ENCODE measurements at regions not wholly inside any gene's neighbourhood (a gene's known extent, or its start where the extent isn't known, plus 50 kb on each side); places are given as distances from the start of the nearest gene placed in this dataset.

DNA sequence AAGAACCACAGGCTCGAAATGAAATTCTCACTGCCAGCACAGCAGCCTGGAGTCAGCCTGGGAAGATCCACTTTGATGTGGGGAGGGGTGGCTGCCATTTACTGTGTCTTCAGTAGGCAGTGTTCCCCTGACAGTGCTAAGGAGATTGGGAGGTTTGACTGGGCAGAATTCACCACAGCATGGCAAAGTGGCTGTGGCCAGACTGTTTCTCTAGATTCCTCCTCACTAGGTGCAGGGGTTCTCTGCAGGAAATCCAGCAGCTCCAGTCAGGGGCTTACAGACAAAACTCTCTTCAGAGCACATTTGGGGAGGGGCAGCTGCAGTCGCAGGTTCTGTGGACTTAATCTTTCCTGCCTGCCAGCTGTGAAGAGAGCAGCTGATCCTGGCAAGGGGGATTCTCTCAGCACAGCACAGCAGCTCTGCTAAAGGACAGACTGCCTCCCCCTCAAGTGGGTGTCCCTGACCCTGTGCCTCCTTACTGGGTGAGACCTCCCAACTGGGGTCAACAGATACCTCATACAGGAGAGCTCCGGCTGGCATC is 1174.0 kb downstream of the RAPGEF2 start:
- no peak for TF ChIP-seq ZSCAN25 (CRISPR knock-in tag; IDR thresholded peaks at IDR 0.05)
- no peak for TF ChIP-seq TP53 (CRISPR knock-in tag; conservative IDR thresholded peaks at IDR 0.05)
- no peak for TF ChIP-seq ZNF773 (CRISPR knock-in tag; IDR thresholded peaks at IDR 0.05; ENCODE audit: borderline replicate concordance)
- no peak for TF ChIP-seq ZNF225 (CRISPR knock-in tag; IDR thresholded peaks at IDR 0.05)
- no peak for TF ChIP-seq ARNT (IDR thresholded peaks at IDR 0.05)
- Histone ChIP-seq H3K36me3 (replicated peaks in 1 of 2; ENCODE audit: control insufficient read depth in 1 of 2, insufficient read depth in 2 of 2, low read length in 2 of 2) (no peaks in the 10 kb centered on the region), H3K27me3 (ENCODE audit: control insufficient read depth in 1 of 2, insufficient read depth in 2 of 2, low read length in 2 of 2) (no peaks in the 10 kb centered on the region; a peak in 1 of 5 replicates), H3K9ac (ENCODE audit: insufficient read depth, low read depth, low read length) (no peak overlapping the region), H3K9me3 (ENCODE audit: low read length) (peaks cover 58% of the 10 kb centered on the region), H4K20me1 (ENCODE audit: insufficient read depth, low read length) (no peaks in the 10 kb centered on the region), H2AFZ (ENCODE audit: low read length) (no peak overlapping the region), H3K4me2 (ENCODE audit: low read depth, low read length) (no peak overlapping the region), H3K79me2 (ENCODE audit: insufficient read depth, low read length) (no peaks in the 10 kb centered on the region), H3K4me1 (ENCODE audit: insufficient read depth, low read length) (no peaks in the 10 kb centered on the region), H3K4me3 (replicated peaks in 1 of 3; ENCODE audit: insufficient read depth in 1 of 3, low read depth in 2 of 3, low read length in 3 of 3) (no peak overlapping the region), H3K27ac (ENCODE audit: extremely low read length, insufficient read depth, low read length) (no peak overlapping the region)
- DNase-seq (ENCODE audit: low spot score) (no peak), FAIRE-seq (no peak), ATAC-seq (no peak)
- in situ Hi-C loops (cut with HindIII; ENCODE audit: extremely low pct_ligation_motif_present, low pct_unique_long_range_greater_than_20kb): no loop called here
- ChIA-PET CTCF (ENCODE audit: low intra/inter-chr PET ratio, low total read pairs) (no interaction called here), POLR2A (no interaction called here)
- no TSS peak for BruUV-seq (replicated peaks)
- 0% methylated on average over 2 of the region's 3 CpGs for WGBS (ENCODE audit: low lambda C conversion rate)
- intact Hi-C loops (cut with micrococcal nuclease; ENCODE audit: unreplicated experiment): no loop called here

DNA sequence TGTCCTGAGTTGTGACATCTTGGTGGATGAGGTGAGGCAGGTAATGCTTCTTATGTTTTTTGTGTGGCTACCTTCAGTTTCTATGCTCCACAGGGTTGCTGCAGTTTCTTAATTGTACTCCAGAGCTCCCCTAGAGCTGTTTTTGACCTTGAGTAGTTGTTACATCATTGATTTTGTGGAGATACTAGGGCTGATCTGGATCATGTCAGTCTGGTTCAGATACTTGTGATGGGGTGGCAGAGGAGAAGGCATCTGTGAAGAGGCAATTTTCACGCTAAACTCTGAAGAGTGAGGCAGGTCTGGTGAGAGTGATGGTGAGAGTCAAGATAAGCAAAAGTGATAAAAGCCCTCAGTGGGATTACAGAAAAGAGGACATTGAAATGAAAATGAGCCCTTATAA is 1180.2 kb downstream of the RAPGEF2 start:
- ChIA-PET CTCF (ENCODE audit: low intra/inter-chr PET ratio, low total read pairs) (no interaction called here), POLR2A (no interaction called here)
- BruUV-seq (replicated peaks): no TSS peak
- no peaks in the 10 kb centered on the region for H3K79me2 ChIP-seq (ENCODE audit: insufficient read depth, low read length)
- 0 out of 2 replicates have a peak, but pooled peaks cover under 1% of the 10 kb centered on the region for H3K9me3 ChIP-seq (ENCODE audit: low read length)
- in situ Hi-C loops (cut with HindIII; ENCODE audit: extremely low pct_ligation_motif_present, low pct_unique_long_range_greater_than_20kb) (no loop called here), intact Hi-C loops (cut with micrococcal nuclease; ENCODE audit: unreplicated experiment) (no loop called here)
- TF ChIP-seq REXO4 (CRISPR knock-in tag; IDR thresholded peaks at IDR 0.05; ENCODE audit: borderline replicate concordance) (no peak), ZFY (CRISPR knock-in tag; IDR thresholded peaks at IDR 0.05) (no peak), PTBP1 (IDR thresholded peaks at IDR 0.05; ENCODE audit: low read depth, low read length, poor library complexity, severe bottlenecking) (no peak), MAFK (conservative IDR thresholded peaks at IDR 0.05 in 1 of 2, IDR thresholded peaks at IDR 0.05 in 1 of 2; ENCODE audit: low read length in 2 of 2) (no peak)
- H3K27me3 ChIP-seq (ENCODE audit: control insufficient read depth in 1 of 2, insufficient read depth in 2 of 2, low read length in 2 of 2): no peaks in the 10 kb centered on the region
- WGBS (ENCODE audit: low lambda C conversion rate): 0% methylated on average over 1 of the region's 1 CpG
- no peak overlapping the region for H3K27ac ChIP-seq (ENCODE audit: extremely low read length, insufficient read depth, low read length)
- H2AFZ ChIP-seq (ENCODE audit: low read length): no peak overlapping the region
- no peak for DNase-seq (ENCODE audit: low spot score)
- no peak overlapping the region for H3K4me2 ChIP-seq (ENCODE audit: low read depth, low read length)
- no peaks in the 10 kb centered on the region for H3K4me1 ChIP-seq (ENCODE audit: insufficient read depth, low read length)
- no peak for ATAC-seq
- no peak overlapping the region for H3K9ac ChIP-seq (ENCODE audit: insufficient read depth, low read depth, low read length)
- no peak for FAIRE-seq
- H3K36me3 ChIP-seq (replicated peaks in 1 of 2; ENCODE audit: control insufficient read depth in 1 of 2, insufficient read depth in 2 of 2, low read length in 2 of 2): no peaks in the 10 kb centered on the region
- no peak overlapping the region for H3K4me3 ChIP-seq (replicated peaks in 1 of 3; ENCODE audit: insufficient read depth in 1 of 3, low read depth in 2 of 3, low read length in 3 of 3)
- H4K20me1 ChIP-seq (ENCODE audit: insufficient read depth, low read length): no peaks in the 10 kb centered on the region
